ENCODE measurements at regions not wholly inside any gene's neighbourhood (a gene's known extent, or its start where the extent isn't known, plus 50 kb on each side); places are given as distances from the start of the nearest gene placed in this dataset.

DNA sequence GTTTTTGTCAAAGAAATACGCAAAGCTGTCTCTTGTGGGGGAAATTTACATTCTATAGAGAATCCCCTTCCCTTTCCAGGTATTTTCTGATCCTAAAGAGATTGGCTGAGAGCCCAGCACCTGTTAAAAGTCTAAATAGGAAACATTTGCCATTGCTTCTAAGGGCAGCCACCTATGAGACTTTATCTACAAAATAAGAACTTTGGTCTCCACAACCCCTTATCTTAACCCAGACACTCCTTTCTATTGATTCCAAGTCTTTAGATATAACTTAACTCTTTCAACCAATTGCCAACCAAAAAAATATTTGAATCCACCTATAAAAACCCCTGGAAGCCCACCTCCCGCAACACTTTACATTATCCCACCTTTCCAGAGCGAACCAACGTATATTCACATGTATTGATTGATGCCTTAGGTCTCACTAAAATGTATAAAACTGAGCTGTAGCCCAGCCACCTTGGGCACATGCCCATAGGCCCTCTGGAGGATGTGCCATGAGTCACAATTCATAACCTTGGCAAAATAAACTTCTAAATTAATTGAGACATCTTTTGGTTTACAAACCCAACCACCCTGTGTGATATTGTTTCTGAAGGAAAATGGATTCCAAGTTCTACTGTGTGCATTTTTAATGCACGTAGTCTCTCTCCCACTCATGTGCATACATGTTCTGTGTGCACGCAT lies 211.4 kb downstream of the GAS1 start:
- no peak for ATAC-seq
- no peaks in the 10 kb centered on the region for H3K36me3 ChIP-seq (ENCODE audit: low read depth)
- no peak overlapping the region for H3K4me3 ChIP-seq
- intact Hi-C loops (cut with DNase I, micrococcal nuclease), result no loop called here
- TF ChIP-seq CTCF (IDR thresholded peaks at IDR 0.05), result no peak
- no peaks in the 10 kb centered on the region for H3K9me3 ChIP-seq
- DNase-seq, result no peak
- no peaks in the 10 kb centered on the region for H3K4me1 ChIP-seq (ENCODE audit: low read depth)

DNA sequence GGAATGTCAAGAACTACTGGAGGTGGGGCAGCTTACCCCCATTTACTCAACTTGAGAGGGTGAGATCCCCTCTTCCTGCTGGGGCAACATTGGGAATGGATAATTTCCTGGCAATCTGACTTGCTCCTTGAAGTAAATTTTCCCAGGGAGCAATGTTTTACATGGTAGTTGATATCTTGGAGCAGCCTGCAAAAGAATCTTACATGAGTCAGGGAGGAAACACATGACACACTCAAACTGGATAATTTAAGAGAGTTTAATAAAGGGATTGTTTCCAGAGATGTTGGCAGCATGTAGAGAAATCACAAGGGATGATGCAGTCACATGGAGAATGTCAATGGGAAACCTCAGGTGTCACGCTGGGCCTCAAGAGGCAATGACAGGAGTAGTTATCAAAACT lies 212.5 kb downstream of the GAS1 start:
- no peaks in the 10 kb centered on the region for H3K36me3 ChIP-seq (ENCODE audit: low read depth)
- no peak overlapping the region for H3K4me3 ChIP-seq
- DNase-seq (no peak), ATAC-seq (no peak)
- intact Hi-C loops (cut with DNase I, micrococcal nuclease), result no loop called here
- no peaks in the 10 kb centered on the region for H3K9me3 ChIP-seq
- TF ChIP-seq CTCF (IDR thresholded peaks at IDR 0.05), result no peak
- no peaks in the 10 kb centered on the region for H3K4me1 ChIP-seq (ENCODE audit: low read depth)

GRCh38 chr9:86733929-86734328 lies 213.4 kb downstream of the GAS1 start:
- no peak for ATAC-seq
- intact Hi-C loops (cut with DNase I, micrococcal nuclease), result no loop called here
- H3K4me1 ChIP-seq (ENCODE audit: low read depth), result no peaks in the 10 kb centered on the region

GRCh38 chr9:86732514-86733171 lies 214.7 kb downstream of the GAS1 start:
- no peak overlapping the region for H3K4me3 ChIP-seq
- DNase-seq (peak in 1 of 3 donors; percentile 4), ATAC-seq (no peak)
- H3K9me3 ChIP-seq, result no peaks in the 10 kb centered on the region
- no peak for TF ChIP-seq CTCF (IDR thresholded peaks at IDR 0.05)
- H3K36me3 ChIP-seq (ENCODE audit: low read depth), result no peaks in the 10 kb centered on the region
- no peaks in the 10 kb centered on the region for H3K4me1 ChIP-seq (ENCODE audit: low read depth)
- intact Hi-C loops (cut with DNase I, micrococcal nuclease), result no loop called here

More at GRCh38 chr9:86733929-86734328, 213.4 kb downstream of the GAS1 start:
- H3K9me3 ChIP-seq, result no peaks in the 10 kb centered on the region
- DNase-seq, result no peak
- no peaks in the 10 kb centered on the region for H3K36me3 ChIP-seq (ENCODE audit: low read depth)
- no peak overlapping the region for H3K4me3 ChIP-seq
- TF ChIP-seq CTCF (IDR thresholded peaks at IDR 0.05), result no peak

- intact Hi-C loops (cut with DNase I, micrococcal nuclease), result no loop called here
- no peak for DNase-seq
- no peaks in the 10 kb centered on the region for H3K36me3 ChIP-seq (ENCODE audit: low read depth)
Measured at GRCh38 chr9:86731511-86732063, 215.7 kb downstream of the GAS1 start.

More at GRCh38 chr9:86731511-86732063, 215.7 kb downstream of the GAS1 start:
- Histone ChIP-seq H3K4me1 (ENCODE audit: low read depth) (no peaks in the 10 kb centered on the region), H3K9me3 (no peaks in the 10 kb centered on the region), H3K4me3 (no peak overlapping the region)
- no peak for TF ChIP-seq CTCF (IDR thresholded peaks at IDR 0.05)
- no peak for ATAC-seq
